PC-9 (cell line): ENCODE measurements at regions not wholly inside any gene's neighbourhood (a gene's known extent, or its start where the extent isn't known, plus 50 kb on each side); places are given as distances from the start of the nearest gene placed in this dataset.

ENCODE experiments used
- BruUV-seq: library from RNA; stranded (reverse); fragments of 400-500 nt; replicated peaks from 2 replicates; lab custom pipeline; 2021; lab: Mats Ljungman, UMichigan
- CTCF ChIA-PET: fragments of 300-600 bp; sonication (Branson Sonifier 250); formaldehyde crosslinking; loops from one replicate; lab custom pipeline; 2022; ENCODE audit warnings: antibody characterized with exemption; lab: Charles Lee
- POLR2A ChIA-PET: fragments of 300-600 bp; sonication (Branson Sonifier 250); formaldehyde crosslinking; loops from one replicate; lab custom pipeline; 2022; ENCODE audit warnings: antibody characterized with exemption; ENCODE audit not compliant: unreplicated experiment; lab: Charles Lee
- DNase-seq, 2 experiments: peaks; one replicate each; pipeline versions ENCODE4 v3.0.0 to v3.0.0-alpha.2; 2015 to 2022; ENCODE audit warnings: mixed read lengths in 1 of 2
- H2AFZ ChIP-seq: fragments of 200-600 bp; sonication (generic); 2 replicates; pipeline ENCODE4 v1.8.1; 2017; ENCODE audit warnings: antibody characterized with exemption
- H3F3A ChIP-seq: fragments of 200-600 bp; sonication (generic); 2 replicates; pipeline ENCODE4 v1.8.1; 2017; ENCODE audit warnings: antibody characterized with exemption, mild to moderate bottlenecking, low read depth; ENCODE audit not compliant: insufficient read depth
- H3K27ac ChIP-seq: fragments of 200-600 bp; sonication (generic); 2 replicates; pipeline ENCODE4 v1.6.1; 2016; ENCODE audit warnings: mixed run types
- H3K27me3 ChIP-seq: fragments of 200-600 bp; sonication (generic); 2 replicates; pipeline ENCODE4 v1.6.1; 2016; ENCODE audit warnings: low read depth, mixed run types; ENCODE audit not compliant: insufficient read depth
- H3K36me3 ChIP-seq: fragments of 200-600 bp; sonication (generic); 2 replicates; pipeline ENCODE4 v1.6.1; 2016; ENCODE audit warnings: low read depth, mixed run types
- H3K4me1 ChIP-seq: fragments of 200-600 bp; sonication (generic); replicated peaks from 2 replicates; pipeline ENCODE4 v1.6.1; 2016; ENCODE audit warnings: mixed run types; ENCODE audit not compliant: insufficient read depth
- H3K4me2 ChIP-seq: fragments of 200-600 bp; sonication (generic); 2 replicates; pipeline ENCODE4 v1.6.1; 2017; ENCODE audit warnings: mixed run types
- H3K4me3 ChIP-seq: fragments of 200-600 bp; sonication (generic); 2 replicates; pipeline ENCODE4 v1.6.1; 2016; ENCODE audit warnings: mixed run types
- H3K79me2 ChIP-seq: fragments of 200-600 bp; sonication (generic); 2 replicates; pipeline ENCODE4 v1.6.1; 2017; ENCODE audit warnings: low read depth, mixed run types
- H3K9me2 ChIP-seq: fragments of 200-600 bp; sonication (generic); 2 replicates; pipeline ENCODE4 v1.8.1; 2017; ENCODE audit warnings: mild to moderate bottlenecking; ENCODE audit not compliant: insufficient read depth
- H3K9me3 ChIP-seq: fragments of 200-600 bp; sonication (generic); 2 replicates; pipeline ENCODE4 v1.8.1; 2016; ENCODE audit warnings: low read depth; ENCODE audit not compliant: insufficient read depth
- H4K20me1 ChIP-seq: fragments of 200-600 bp; sonication (generic); 2 replicates; pipeline ENCODE4 v1.8.1; 2017; ENCODE audit not compliant: insufficient read depth
- EZH2 ChIP-seq: fragments of 200-600 bp; sonication (generic); IDR thresholded peaks from 2 replicates; pipeline ENCODE4 v1.8.0; 2017; ENCODE audit warnings: antibody characterized with exemption, low read depth
- intact Hi-C: fragments of 100-400 bp; cut with micrococcal nuclease; formaldehyde crosslinking; loops from one replicate; pipeline ENCODE4 v1.10.0; 2022; ENCODE audit not compliant: unreplicated experiment
- TF ChIP-seq, protein P1 (sequence below): fragments of 200-600 bp; sonication (generic); conservative IDR thresholded peaks from 2 replicates; pipeline ENCODE4 v1.6.1; 2017; ENCODE audit warnings: mixed run types, antibody characterized with exemption, mild to moderate bottlenecking, moderate library complexity

- CTCF ChIA-PET = no interaction called here
These were observed 49.8 kb upstream of the WLS start for GRCh38 chr1:68281946-68282615.

More at GRCh38 chr1:68281946-68282615, 49.8 kb upstream of the WLS start:
- Histone ChIP-seq H3K4me2 (no peak overlapping the region), H3F3A (no peaks in the 10 kb centered on the region), H3K9me3 (no peaks in the 10 kb centered on the region), H3K36me3 (no peaks in the 10 kb centered on the region), H3K79me2 (no peaks in the 10 kb centered on the region), H3K4me1 (no peaks in the 10 kb centered on the region), H3K27me3 (no peaks in the 10 kb centered on the region), H4K20me1 (no peaks in the 10 kb centered on the region), H2AFZ (no peak overlapping the region), H3K9me2 (no peaks in the 10 kb centered on the region), H3K27ac (no peak overlapping the region), H3K4me3 (no peak overlapping the region)
- no TSS peak for BruUV-seq
- POLR2A ChIA-PET = no interaction called here
- intact Hi-C loops = no loop called here
- TF ChIP-seq EZH2 = no peak
- TF ChIP-seq, protein P1, sequence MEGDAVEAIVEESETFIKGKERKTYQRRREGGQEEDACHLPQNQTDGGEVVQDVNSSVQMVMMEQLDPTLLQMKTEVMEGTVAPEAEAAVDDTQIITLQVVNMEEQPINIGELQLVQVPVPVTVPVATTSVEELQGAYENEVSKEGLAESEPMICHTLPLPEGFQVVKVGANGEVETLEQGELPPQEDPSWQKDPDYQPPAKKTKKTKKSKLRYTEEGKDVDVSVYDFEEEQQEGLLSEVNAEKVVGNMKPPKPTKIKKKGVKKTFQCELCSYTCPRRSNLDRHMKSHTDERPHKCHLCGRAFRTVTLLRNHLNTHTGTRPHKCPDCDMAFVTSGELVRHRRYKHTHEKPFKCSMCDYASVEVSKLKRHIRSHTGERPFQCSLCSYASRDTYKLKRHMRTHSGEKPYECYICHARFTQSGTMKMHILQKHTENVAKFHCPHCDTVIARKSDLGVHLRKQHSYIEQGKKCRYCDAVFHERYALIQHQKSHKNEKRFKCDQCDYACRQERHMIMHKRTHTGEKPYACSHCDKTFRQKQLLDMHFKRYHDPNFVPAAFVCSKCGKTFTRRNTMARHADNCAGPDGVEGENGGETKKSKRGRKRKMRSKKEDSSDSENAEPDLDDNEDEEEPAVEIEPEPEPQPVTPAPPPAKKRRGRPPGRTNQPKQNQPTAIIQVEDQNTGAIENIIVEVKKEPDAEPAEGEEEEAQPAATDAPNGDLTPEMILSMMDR = no peak
- DNase-seq = no peak
